Fibroblast of lung (primary cell): ENCODE measurements at regions not wholly inside any gene's neighbourhood (a gene's known extent, or its start where the extent isn't known, plus 50 kb on each side); places are given as distances from the start of the nearest gene placed in this dataset.

Experiments
- DNase-seq, 2 donors: peaks; one replicate each; pipeline versions ENCODE4 v3.0.0 to v3.0.0-alpha.2; 2010; ENCODE audit warnings: low read depth in 2 of 2
- H2AFZ ChIP-seq: 2 replicates; pipeline ENCODE4 v1.5.1; 2012; ENCODE audit warnings: low read length, control low read depth, inconsistent platforms
- H3K27ac ChIP-seq: 2 replicates; pipeline ENCODE4 v1.5.1; 2011; ENCODE audit warnings: low read length, control low read depth; ENCODE audit not compliant: insufficient read depth
- H3K27me3 ChIP-seq: 2 replicates; pipeline ENCODE4 v1.5.1; 2011; ENCODE audit warnings: mild to moderate bottlenecking, low read length; ENCODE audit not compliant: control insufficient read depth, insufficient read depth
- H3K36me3 ChIP-seq: 2 replicates; pipeline ENCODE4 v1.5.1; 2011; ENCODE audit warnings: low read length; ENCODE audit not compliant: control insufficient read depth, insufficient read depth
- H3K4me1 ChIP-seq: 2 replicates; pipeline ENCODE4 v1.5.1; 2011; ENCODE audit warnings: low read length; ENCODE audit not compliant: control insufficient read depth, insufficient read depth; ENCODE audit errors: extremely low read depth
- H3K4me2 ChIP-seq: 2 replicates; pipeline ENCODE4 v1.5.1; 2011; ENCODE audit warnings: low read length, control low read depth; ENCODE audit not compliant: insufficient read depth; ENCODE audit errors: extremely low read depth
- H3K4me3 ChIP-seq, 4 experiments: fragments of 200-600 bp in 1 of 4; sonication (generic) in 1 of 4; replicated peaks in 1 of 4; 2 replicates each; pipeline ENCODE4 v1.5.1; 2011 to 2016; ENCODE audit warnings: low read length in 4 of 4, low read depth in 3 of 4, mild to moderate bottlenecking in 3 of 4, control low read depth in 2 of 4, inconsistent platforms in 1 of 4, mixed read lengths in 1 of 4; ENCODE audit not compliant: insufficient read depth in 1 of 4; ENCODE audit errors: control extremely low read depth in 1 of 4
- H3K79me2 ChIP-seq: 2 replicates; pipeline ENCODE4 v1.5.1; 2012; ENCODE audit warnings: mild to moderate bottlenecking, low read length, inconsistent platforms; ENCODE audit not compliant: control insufficient read depth, insufficient read depth
- H3K9ac ChIP-seq: 2 replicates; pipeline ENCODE4 v1.5.1; 2011; ENCODE audit warnings: mild to moderate bottlenecking, low read length, control low read depth; ENCODE audit not compliant: insufficient read depth
- H3K9me3 ChIP-seq: 2 replicates; pipeline ENCODE4 v1.5.1; 2012; ENCODE audit warnings: low read depth, low read length; ENCODE audit not compliant: control insufficient read depth, insufficient read depth
- H4K20me1 ChIP-seq: 2 replicates; pipeline ENCODE4 v1.5.1; 2011; ENCODE audit warnings: low read length; ENCODE audit not compliant: control insufficient read depth, insufficient read depth; ENCODE audit errors: extremely low read depth
- EZH2 ChIP-seq: IDR thresholded peaks from 2 replicates; pipeline ENCODE4 v1.5.1; 2012; ENCODE audit warnings: low read length, control low read depth, mild to moderate bottlenecking; ENCODE audit errors: missing control alignments
- TF ChIP-seq, protein P1 (sequence below), 2 donors: IDR thresholded peaks in 1 of 2; conservative IDR thresholded peaks in 1 of 2; 1 replicate in 1 of 2; 2 replicates in 1 of 2; pipeline ENCODE4 v1.5.1; 2011 to 2012; ENCODE audit warnings: low read length in 2 of 2, control low read depth in 1 of 2, inconsistent platforms in 1 of 2, low read depth in 1 of 2, mild to moderate bottlenecking in 1 of 2

DNA sequence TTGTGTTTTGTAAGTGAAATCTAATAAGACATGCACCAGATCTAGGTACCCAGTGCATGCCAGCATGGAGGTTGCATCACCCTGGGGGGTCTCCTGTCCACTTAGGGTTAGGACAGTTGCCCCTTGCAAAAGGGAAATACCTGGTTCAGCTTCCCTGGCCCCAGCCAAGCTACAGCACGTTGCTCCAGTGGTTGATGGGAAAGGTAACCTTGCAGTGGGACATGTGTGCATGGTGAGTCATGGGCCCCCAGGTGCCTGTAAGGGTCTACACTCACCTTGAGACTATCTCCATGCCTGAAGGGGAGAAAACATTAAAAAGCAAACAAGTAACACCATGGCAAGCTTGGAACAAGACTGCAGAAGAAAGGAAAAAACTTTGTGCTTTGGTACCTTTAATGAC is 143.9 kb downstream of the LSM5 start:
- Histone ChIP-seq H3K9me3 (no peaks in the 10 kb centered on the region), H2AFZ (no peak overlapping the region), H4K20me1 (no peaks in the 10 kb centered on the region), H3K4me2 (no peak overlapping the region), H3K4me3 (no peak overlapping the region), H3K36me3 (no peaks in the 10 kb centered on the region), H3K9ac (no peak overlapping the region), H3K27me3 (no peaks in the 10 kb centered on the region), H3K79me2 (no peaks in the 10 kb centered on the region), H3K27ac (no peak overlapping the region), H3K4me1 (no peaks in the 10 kb centered on the region)
- DNase-seq = no peak
- TF ChIP-seq, protein P1, sequence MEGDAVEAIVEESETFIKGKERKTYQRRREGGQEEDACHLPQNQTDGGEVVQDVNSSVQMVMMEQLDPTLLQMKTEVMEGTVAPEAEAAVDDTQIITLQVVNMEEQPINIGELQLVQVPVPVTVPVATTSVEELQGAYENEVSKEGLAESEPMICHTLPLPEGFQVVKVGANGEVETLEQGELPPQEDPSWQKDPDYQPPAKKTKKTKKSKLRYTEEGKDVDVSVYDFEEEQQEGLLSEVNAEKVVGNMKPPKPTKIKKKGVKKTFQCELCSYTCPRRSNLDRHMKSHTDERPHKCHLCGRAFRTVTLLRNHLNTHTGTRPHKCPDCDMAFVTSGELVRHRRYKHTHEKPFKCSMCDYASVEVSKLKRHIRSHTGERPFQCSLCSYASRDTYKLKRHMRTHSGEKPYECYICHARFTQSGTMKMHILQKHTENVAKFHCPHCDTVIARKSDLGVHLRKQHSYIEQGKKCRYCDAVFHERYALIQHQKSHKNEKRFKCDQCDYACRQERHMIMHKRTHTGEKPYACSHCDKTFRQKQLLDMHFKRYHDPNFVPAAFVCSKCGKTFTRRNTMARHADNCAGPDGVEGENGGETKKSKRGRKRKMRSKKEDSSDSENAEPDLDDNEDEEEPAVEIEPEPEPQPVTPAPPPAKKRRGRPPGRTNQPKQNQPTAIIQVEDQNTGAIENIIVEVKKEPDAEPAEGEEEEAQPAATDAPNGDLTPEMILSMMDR (conservative IDR thresholded peaks at IDR 0.05 in 1 of 2, IDR thresholded peaks at IDR 0.05 in 1 of 2; ENCODE audit: low read depth in 1 of 2, low read length in 2 of 2) = no peak
- TF ChIP-seq EZH2 = no peak

GRCh38 chr7:32336726-32337125 is 153.5 kb downstream of the LSM5 start:
- Histone ChIP-seq H3K36me3 (no peaks in the 10 kb centered on the region), H3K79me2 (no peaks in the 10 kb centered on the region), H3K27me3 (no peaks in the 10 kb centered on the region), H3K27ac (no peak overlapping the region), H3K9me3 (no peaks in the 10 kb centered on the region), H3K4me2 (no peak overlapping the region), H3K4me1 (no peaks in the 10 kb centered on the region), H4K20me1 (no peaks in the 10 kb centered on the region), H3K9ac (no peak overlapping the region), H2AFZ (no peak overlapping the region), H3K4me3 (no peak overlapping the region)
- TF ChIP-seq, protein P1 (conservative IDR thresholded peaks at IDR 0.05 in 1 of 2, IDR thresholded peaks at IDR 0.05 in 1 of 2; ENCODE audit: low read depth in 1 of 2, low read length in 2 of 2) = no peak
- no peak for TF ChIP-seq EZH2
- DNase-seq = no peak

GRCh38 chr7:32335107-32335506 is 155.1 kb downstream of the LSM5 start:
- no peak overlapping the region for H3K27ac ChIP-seq
- H3K4me2 ChIP-seq = no peak overlapping the region
- H3K79me2 ChIP-seq = no peaks in the 10 kb centered on the region
- H3K36me3 ChIP-seq = no peaks in the 10 kb centered on the region
- no peak overlapping the region for H3K9ac ChIP-seq
- no peak for DNase-seq
- H3K27me3 ChIP-seq = no peaks in the 10 kb centered on the region
- no peak overlapping the region for H3K4me3 ChIP-seq
- TF ChIP-seq EZH2 = no peak
- TF ChIP-seq, protein P1 (conservative IDR thresholded peaks at IDR 0.05 in 1 of 2, IDR thresholded peaks at IDR 0.05 in 1 of 2; ENCODE audit: low read depth in 1 of 2, low read length in 2 of 2) = no peak
- H2AFZ ChIP-seq = no peak overlapping the region
- H4K20me1 ChIP-seq = no peaks in the 10 kb centered on the region
- no peaks in the 10 kb centered on the region for H3K4me1 ChIP-seq
- H3K9me3 ChIP-seq = no peaks in the 10 kb centered on the region
